ENCODE measurements at regions not wholly inside any gene's neighbourhood (a gene's known extent, or its start where the extent isn't known, plus 50 kb on each side); places are given as distances from the start of the nearest gene placed in this dataset.
"Not testable (repeated sequence)": the region's sequence is repeated elsewhere in the genome, so short reads cannot be mapped to it uniquely, and the experiment has no call there.

- H3K4me3 ChIP-seq (ENCODE audit: low read length): no peak overlapping the region
- no peak overlapping the region for H3K27ac ChIP-seq (ENCODE audit: low read depth, low read length)
- no peaks in the 10 kb centered on the region for H3K36me3 ChIP-seq (ENCODE audit: control insufficient read depth, insufficient read depth, low read length)
- no peaks in the 10 kb centered on the region for H3K4me1 ChIP-seq (ENCODE audit: control insufficient read depth, insufficient read depth, low read length)
- no peak overlapping the region for H3K9ac ChIP-seq (ENCODE audit: low read length)
- H3K27me3 ChIP-seq (ENCODE audit: control insufficient read depth, insufficient read depth, low read length): no peaks in the 10 kb centered on the region
Observed at GRCh38 chr3:75138345-75138744, 523.9 kb upstream of the CNTN3 start.

DNA sequence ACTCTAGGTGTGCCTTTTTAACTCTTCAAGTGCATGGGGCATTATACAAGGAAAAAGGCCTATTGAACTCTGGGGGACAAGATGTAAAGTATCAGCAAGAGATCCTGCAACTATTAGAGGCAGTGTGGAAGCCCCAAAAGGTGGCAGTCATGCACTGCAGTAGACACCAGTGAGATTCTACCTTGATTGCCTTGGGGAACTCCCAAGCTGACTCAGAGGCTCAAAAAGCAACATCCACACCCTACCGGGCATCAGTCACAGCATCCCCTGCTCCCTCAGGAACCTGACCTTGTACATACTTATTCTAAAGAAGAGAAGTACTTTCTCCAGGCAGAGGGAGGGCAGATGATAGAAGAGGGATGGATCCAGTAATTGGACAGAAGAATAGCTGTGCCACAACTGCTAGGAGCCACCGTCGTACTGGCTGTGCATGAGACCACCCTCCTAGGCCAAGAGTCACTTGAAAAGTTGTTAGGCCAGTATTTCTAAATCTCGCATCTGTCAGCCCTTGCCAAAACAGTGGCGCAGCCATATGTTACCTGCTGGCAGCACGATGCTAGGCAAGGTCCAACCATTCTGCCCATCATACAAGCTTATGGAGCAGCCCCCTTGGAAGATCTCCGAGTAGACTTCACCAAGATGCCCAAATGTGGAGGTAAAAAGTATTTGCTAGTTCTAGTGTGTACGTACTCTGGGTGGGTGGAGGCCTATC, 523.1 kb upstream of the FRG2C start:
- H3K27me3 ChIP-seq (ENCODE audit: control insufficient read depth, insufficient read depth, low read length): no peaks in the 10 kb centered on the region
- H3K9ac ChIP-seq (ENCODE audit: low read length): no peak overlapping the region
- no peaks in the 10 kb centered on the region for H3K4me1 ChIP-seq (ENCODE audit: control insufficient read depth, insufficient read depth, low read length)
- H3K36me3 ChIP-seq (ENCODE audit: control insufficient read depth, insufficient read depth, low read length): no peaks in the 10 kb centered on the region
- H3K27ac ChIP-seq (ENCODE audit: low read depth, low read length): no peak overlapping the region
- no peak overlapping the region for H3K4me3 ChIP-seq (ENCODE audit: low read length)

GRCh38 chr3:75144406-75144805, 519.7 kb upstream of the FRG2C start:
- Histone ChIP-seq H3K36me3 (ENCODE audit: control insufficient read depth, insufficient read depth, low read length) (no peaks in the 10 kb centered on the region), H3K9ac (ENCODE audit: low read length) (no peak overlapping the region), H3K4me3 (ENCODE audit: low read length) (no peak overlapping the region), H3K27me3 (ENCODE audit: control insufficient read depth, insufficient read depth, low read length) (no peaks in the 10 kb centered on the region), H3K4me1 (ENCODE audit: control insufficient read depth, insufficient read depth, low read length) (no peaks in the 10 kb centered on the region), H3K27ac (ENCODE audit: low read depth, low read length) (no peak overlapping the region)

- Histone ChIP-seq H3K27me3 (ENCODE audit: control insufficient read depth, insufficient read depth, low read length) (no peaks in the 10 kb centered on the region), H3K4me3 (ENCODE audit: low read length) (no peak overlapping the region), H3K27ac (ENCODE audit: low read depth, low read length) (no peak overlapping the region), H3K36me3 (ENCODE audit: control insufficient read depth, insufficient read depth, low read length) (no peaks in the 10 kb centered on the region), H3K9ac (ENCODE audit: low read length) (no peak overlapping the region), H3K4me1 (ENCODE audit: control insufficient read depth, insufficient read depth, low read length) (no peaks in the 10 kb centered on the region)
Observed at GRCh38 chr3:75171630-75172230, 492.4 kb upstream of the FRG2C start.

DNA sequence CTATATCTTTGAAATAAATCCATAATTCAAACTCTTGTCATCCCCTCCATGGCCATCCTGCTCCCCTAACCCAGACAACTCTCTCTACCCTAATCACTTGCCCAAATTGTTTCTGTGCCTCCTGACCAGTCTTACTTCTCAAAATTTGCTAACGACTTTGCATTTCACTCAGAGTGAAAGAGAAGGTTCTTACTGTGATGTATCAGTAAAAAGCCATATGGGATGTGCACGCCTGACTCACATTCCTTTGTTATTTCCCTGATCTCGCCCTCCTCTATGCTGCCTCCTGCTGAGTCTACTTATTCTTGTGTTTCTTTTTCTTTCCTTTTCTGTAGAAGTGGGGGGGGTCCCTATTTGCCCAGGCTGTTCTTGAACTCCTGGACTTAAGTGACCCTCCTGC, 487.2 kb upstream of the FRG2C start:
- no peaks in the 10 kb centered on the region for H3K36me3 ChIP-seq (ENCODE audit: control insufficient read depth, insufficient read depth, low read length)
- no peaks in the 10 kb centered on the region for H3K4me1 ChIP-seq (ENCODE audit: control insufficient read depth, insufficient read depth, low read length)
- H3K9ac ChIP-seq (ENCODE audit: low read length): no peak overlapping the region

GRCh38 chr3:75180235-75180944, 483.7 kb upstream of the FRG2C start:
- no peaks in the 10 kb centered on the region for H3K36me3 ChIP-seq (ENCODE audit: control insufficient read depth, insufficient read depth, low read length)
- H3K4me3 ChIP-seq (ENCODE audit: low read length): no peak overlapping the region
- H3K27ac ChIP-seq (ENCODE audit: low read depth, low read length): no peak overlapping the region
- H3K4me1 ChIP-seq (ENCODE audit: control insufficient read depth, insufficient read depth, low read length): no peaks in the 10 kb centered on the region
- no peaks in the 10 kb centered on the region for H3K27me3 ChIP-seq (ENCODE audit: control insufficient read depth, insufficient read depth, low read length)
- H3K9ac ChIP-seq (ENCODE audit: low read length): no peak overlapping the region

More for the DNA sequence above, 487.2 kb upstream of the FRG2C start:
- H3K27me3 ChIP-seq (ENCODE audit: control insufficient read depth, insufficient read depth, low read length): no peaks in the 10 kb centered on the region
- no peak overlapping the region for H3K27ac ChIP-seq (ENCODE audit: low read depth, low read length)
- H3K4me3 ChIP-seq (ENCODE audit: low read length): no peak overlapping the region

GRCh38 chr3:75180945-75181298, 483.2 kb upstream of the FRG2C start:
- Histone ChIP-seq H3K36me3 (ENCODE audit: control insufficient read depth, insufficient read depth, low read length) (no peaks in the 10 kb centered on the region), H3K4me1 (ENCODE audit: control insufficient read depth, insufficient read depth, low read length) (no peaks in the 10 kb centered on the region), H3K4me3 (ENCODE audit: low read length) (no peak overlapping the region)

GRCh38 chr3:75188962-75189361, 475.2 kb upstream of the FRG2C start:
- Histone ChIP-seq H3K4me1 (ENCODE audit: control insufficient read depth, insufficient read depth, low read length) (no peaks in the 10 kb centered on the region), H3K27ac (ENCODE audit: low read depth, low read length) (no peak overlapping the region), H3K9ac (ENCODE audit: low read length) (no peak overlapping the region), H3K27me3 (ENCODE audit: control insufficient read depth, insufficient read depth, low read length) (no peaks in the 10 kb centered on the region), H3K36me3 (ENCODE audit: control insufficient read depth, insufficient read depth, low read length) (no peaks in the 10 kb centered on the region), H3K4me3 (ENCODE audit: low read length) (no peak overlapping the region)

More at GRCh38 chr3:75180945-75181298, 483.2 kb upstream of the FRG2C start:
- H3K9ac ChIP-seq (ENCODE audit: low read length): no peak overlapping the region
- H3K27ac ChIP-seq (ENCODE audit: low read depth, low read length): no peak overlapping the region
- H3K27me3 ChIP-seq (ENCODE audit: control insufficient read depth, insufficient read depth, low read length): no peaks in the 10 kb centered on the region

DNA sequence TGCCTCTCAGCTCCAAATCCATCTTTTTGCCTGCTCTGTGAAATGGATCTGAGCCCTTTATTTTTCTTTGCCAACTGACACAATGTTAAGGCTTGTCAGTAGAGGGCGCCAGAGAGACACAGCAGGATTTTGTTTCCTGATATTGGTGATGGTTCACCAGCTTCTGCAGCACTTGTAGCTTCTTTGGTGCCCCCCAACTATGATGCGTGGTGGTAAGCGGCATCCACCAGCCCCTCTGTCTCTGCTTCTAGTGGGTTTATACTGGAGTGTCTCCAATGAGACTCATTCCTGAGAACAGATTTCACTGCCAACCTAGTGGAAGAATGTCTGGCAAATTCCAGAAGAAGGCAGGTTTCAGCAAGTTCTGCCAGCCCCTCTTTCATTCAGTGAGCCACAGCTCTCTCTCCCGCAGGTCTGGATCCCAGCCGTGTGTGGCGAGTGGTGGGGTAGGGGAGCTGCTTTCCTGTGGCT, 471.9 kb upstream of the FRG2C start:
- H3K27me3 ChIP-seq (ENCODE audit: control insufficient read depth, insufficient read depth, low read length): no peaks in the 10 kb centered on the region
- no peak overlapping the region for H3K27ac ChIP-seq (ENCODE audit: low read depth, low read length)
- H3K4me1 ChIP-seq (ENCODE audit: control insufficient read depth, insufficient read depth, low read length): no peaks in the 10 kb centered on the region
- H3K9ac ChIP-seq (ENCODE audit: low read length): no peak overlapping the region
- no peaks in the 10 kb centered on the region for H3K36me3 ChIP-seq (ENCODE audit: control insufficient read depth, insufficient read depth, low read length)
- H3K4me3 ChIP-seq (ENCODE audit: low read length): no peak overlapping the region

GRCh38 chr3:75193797-75194196, 470.3 kb upstream of the FRG2C start:
- Histone ChIP-seq H3K27me3 (ENCODE audit: control insufficient read depth, insufficient read depth, low read length) (no peaks in the 10 kb centered on the region), H3K4me1 (ENCODE audit: control insufficient read depth, insufficient read depth, low read length) (no peaks in the 10 kb centered on the region), H3K27ac (ENCODE audit: low read depth, low read length) (no peak overlapping the region), H3K9ac (ENCODE audit: low read length) (no peak overlapping the region), H3K4me3 (ENCODE audit: low read length) (no peak overlapping the region), H3K36me3 (ENCODE audit: control insufficient read depth, insufficient read depth, low read length) (no peaks in the 10 kb centered on the region)

- not testable (repeated sequence) for H3K4me3 ChIP-seq (ENCODE audit: low read length); H3K27ac ChIP-seq (ENCODE audit: low read depth, low read length); H3K4me1 ChIP-seq (ENCODE audit: control insufficient read depth, insufficient read depth, low read length); H3K36me3 ChIP-seq (ENCODE audit: control insufficient read depth, insufficient read depth, low read length); H3K27me3 ChIP-seq (ENCODE audit: control insufficient read depth, insufficient read depth, low read length); H3K9ac ChIP-seq (ENCODE audit: low read length)
Observed at GRCh38 chr3:75214332-75214731, 449.8 kb upstream of the FRG2C start.

GRCh38 chr3:75218577-75218976, 445.6 kb upstream of the FRG2C start:
- no peaks in the 10 kb centered on the region for H3K36me3 ChIP-seq (ENCODE audit: control insufficient read depth, insufficient read depth, low read length)
- no peaks in the 10 kb centered on the region for H3K27me3 ChIP-seq (ENCODE audit: control insufficient read depth, insufficient read depth, low read length)
- H3K4me1 ChIP-seq (ENCODE audit: control insufficient read depth, insufficient read depth, low read length): no peaks in the 10 kb centered on the region
- no peak overlapping the region for H3K27ac ChIP-seq (ENCODE audit: low read depth, low read length)
- no peak overlapping the region for H3K4me3 ChIP-seq (ENCODE audit: low read length)
- H3K9ac ChIP-seq (ENCODE audit: low read length): no peak overlapping the region
